ENCODE measurements at regions not wholly inside any gene's neighbourhood (a gene's known extent, or its start where the extent isn't known, plus 50 kb on each side); places are given as distances from the start of the nearest gene placed in this dataset. TPM values are rescaled to one million over a fixed set of nuclear protein-coding genes. Genes with fewer than 3 reads are reported as not detected.

Small RNAs in the stretch of these regions (small RNA-seq; reads per million reads assigned to genes)
- gene AL359711.1 (ENCODE audit: low replicate concordance) (not detected), gene RNY3P11 (ENCODE audit: low replicate concordance) (not detected)
